Gastroesophageal sphincter (tissue), 4 donors: ENCODE measurements at regions not wholly inside any gene's neighbourhood (a gene's known extent, or its start where the extent isn't known, plus 50 kb on each side); places are given as distances from the start of the nearest gene placed in this dataset.

Experiments used
- ATAC-seq: fragments of 150-250 bp; one replicate; pipeline ENCODE4 v1.9.1; 2016; ENCODE audit warnings: mild to moderate bottlenecking, moderate library complexity
- H3K27ac ChIP-seq, 4 donors: fragments of 200-600 bp; sonication (generic) in 3 of 4; 1 replicate in 3 of 4; 2 replicates in 1 of 4; pipeline ENCODE4 v1.5.1; 2016 to 2019
- H3K27me3 ChIP-seq: fragments of 200-600 bp; sonication (generic); one replicate; pipeline ENCODE4 v1.5.1; 2019
- H3K36me3 ChIP-seq, 2 donors: fragments of 200-600 bp; sonication (generic); one replicate each; pipeline ENCODE4 v1.5.1; 2019; ENCODE audit warnings: control low read depth in 1 of 2
- H3K4me1 ChIP-seq, 3 donors: fragments of 200-600 bp; sonication (generic); 1 replicate in 2 of 3; 2 replicates in 1 of 3; pipeline ENCODE4 v1.5.1; 2016 to 2019; ENCODE audit warnings: control low read depth in 2 of 3
- H3K4me3 ChIP-seq, 2 donors: fragments of 200-600 bp; sonication (generic); one replicate each; pipeline ENCODE4 v1.5.1; 2019; ENCODE audit warnings: mild to moderate bottlenecking in 1 of 2, moderate library complexity in 1 of 2
- H3K9me3 ChIP-seq, 3 donors: fragments of 200-600 bp; sonication (generic); one replicate each; pipeline ENCODE4 v1.5.1; 2017 to 2019; ENCODE audit warnings: control low read depth in 2 of 3
- CTCF ChIP-seq, 4 experiments: fragments of 200-600 bp in 2 of 4; fragments of 450-650 bp in 2 of 4; sonication (generic) in 1 of 4; IDR thresholded peaks; one replicate each; pipeline ENCODE4 v1.5.1; 2017 to 2019; ENCODE audit warnings: antibody characterized with exemption in 4 of 4, mild to moderate bottlenecking in 2 of 4, moderate library complexity in 2 of 4
- EP300 ChIP-seq: sonication (generic); formaldehyde crosslinking; IDR thresholded peaks from one replicate; pipeline ENCODE4 v1.6.1; 2017; ENCODE audit warnings: antibody characterized with exemption, mild to moderate bottlenecking
- POLR2A ChIP-seq, 2 donors: fragments of 450-650 bp; IDR thresholded peaks; one replicate each; pipeline ENCODE4 v1.6.1; 2017; ENCODE audit warnings: antibody characterized with exemption in 2 of 2, mild to moderate bottlenecking in 2 of 2, moderate library complexity in 1 of 2
- POLR2AphosphoS5 ChIP-seq: sonication (generic); formaldehyde crosslinking; IDR thresholded peaks from one replicate; pipeline ENCODE4 v1.6.1; 2017; ENCODE audit warnings: antibody characterized with exemption
- WGBS, 2 donors: methylation state at CpG; one replicate each; pipeline ENCODE4 v1.1.5; 2018; ENCODE audit warnings: low coverage in 1 of 2; 5-methylcytosine and 5-hydroxymethylcytosine counted together

GRCh38 chr2:7913974-7914373, 767.9 kb upstream of the ID2 start:
- Histone ChIP-seq H3K4me3 (no peak overlapping the region), H3K9me3 (no peaks in the 10 kb centered on the region), H3K27me3 (no peaks in the 10 kb centered on the region), H3K27ac (no peak overlapping the region), H3K36me3 (no peaks in the 10 kb centered on the region), H3K4me1 (peaks cover 0 to 4% (median 0%) of the 10 kb centered on the region in 3 donors)
- WGBS, 2 donors, result 68 to 72% methylated on average over 8 to 10 of the region's 10 CpGs
- TF ChIP-seq POLR2A (IDR thresholded peaks at IDR 0.05) (no peak), CTCF (IDR thresholded peaks at IDR 0.05) (no peak), POLR2AphosphoS5 (no peak), EP300 (no peak)
- ATAC-seq, result no peak

GRCh38 chr2:7915302-7916091, 766.4 kb upstream of the ID2 start:
- H3K36me3 ChIP-seq, result no peaks in the 10 kb centered on the region
- no peaks in the 10 kb centered on the region for H3K9me3 ChIP-seq
- H3K4me1 ChIP-seq, result peaks cover 0 to 4% (median 0%) of the 10 kb centered on the region in 3 donors
- 71 to 88% methylated on average over 9 to 10 of the region's 14 CpGs for WGBS, 2 donors
- H3K27ac ChIP-seq, result no peak overlapping the region
- ATAC-seq, result no peak
- H3K27me3 ChIP-seq, result no peaks in the 10 kb centered on the region
- peak overlapping the region in 1 of 2 donors; percentile 23 for H3K4me3 ChIP-seq
- no peak for TF ChIP-seq CTCF (IDR thresholded peaks at IDR 0.05)
- no peak for TF ChIP-seq POLR2A (IDR thresholded peaks at IDR 0.05)
- no peak for TF ChIP-seq POLR2AphosphoS5
- no peak for TF ChIP-seq EP300

- WGBS, 2 donors, result 90% methylated on average over 2 of the region's 2 CpGs
- peaks cover 0 to 4% (median 0%) of the 10 kb centered on the region in 3 donors for H3K4me1 ChIP-seq
- no peaks in the 10 kb centered on the region for H3K36me3 ChIP-seq
- no peak for ATAC-seq
- H3K4me3 ChIP-seq, result no peak overlapping the region
- TF ChIP-seq EP300 (no peak), CTCF (IDR thresholded peaks at IDR 0.05) (no peak), POLR2AphosphoS5 (no peak), POLR2A (IDR thresholded peaks at IDR 0.05) (no peak)
- H3K27me3 ChIP-seq, result no peaks in the 10 kb centered on the region
- H3K27ac ChIP-seq, result no peak overlapping the region
- H3K9me3 ChIP-seq, result no peaks in the 10 kb centered on the region
These were observed 765.2 kb upstream of the ID2 start for GRCh38 chr2:7916670-7917069.

- no peaks in the 10 kb centered on the region for H3K36me3 ChIP-seq
- no peak overlapping the region for H3K27ac ChIP-seq
- peaks cover 0 to 4% (median 0%) of the 10 kb centered on the region in 3 donors for H3K4me1 ChIP-seq
- H3K27me3 ChIP-seq, result no peaks in the 10 kb centered on the region
- no peak for ATAC-seq
- whole genome bisulfite sequencing, 2 donors, result 90% methylated on average over 3 of the region's 8 CpGs; no CpG with 5 or more reads in 1 of the 2 donors
- H3K9me3 ChIP-seq, result peaks cover 0 to 6% (median 0%) of the 10 kb centered on the region in 3 donors
- H3K4me3 ChIP-seq, result no peak overlapping the region
- TF ChIP-seq EP300, result no peak
- TF ChIP-seq CTCF (IDR thresholded peaks at IDR 0.05), result no peak
- no peak for TF ChIP-seq POLR2A (IDR thresholded peaks at IDR 0.05)
- TF ChIP-seq POLR2AphosphoS5, result no peak
These were observed 762.3 kb upstream of the ID2 start for GRCh38 chr2:7919510-7919909.
